ENCODE measurements at regions not wholly inside any gene's neighbourhood (a gene's known extent, or its start where the extent isn't known, plus 50 kb on each side); places are given as distances from the start of the nearest gene placed in this dataset.

DNA sequence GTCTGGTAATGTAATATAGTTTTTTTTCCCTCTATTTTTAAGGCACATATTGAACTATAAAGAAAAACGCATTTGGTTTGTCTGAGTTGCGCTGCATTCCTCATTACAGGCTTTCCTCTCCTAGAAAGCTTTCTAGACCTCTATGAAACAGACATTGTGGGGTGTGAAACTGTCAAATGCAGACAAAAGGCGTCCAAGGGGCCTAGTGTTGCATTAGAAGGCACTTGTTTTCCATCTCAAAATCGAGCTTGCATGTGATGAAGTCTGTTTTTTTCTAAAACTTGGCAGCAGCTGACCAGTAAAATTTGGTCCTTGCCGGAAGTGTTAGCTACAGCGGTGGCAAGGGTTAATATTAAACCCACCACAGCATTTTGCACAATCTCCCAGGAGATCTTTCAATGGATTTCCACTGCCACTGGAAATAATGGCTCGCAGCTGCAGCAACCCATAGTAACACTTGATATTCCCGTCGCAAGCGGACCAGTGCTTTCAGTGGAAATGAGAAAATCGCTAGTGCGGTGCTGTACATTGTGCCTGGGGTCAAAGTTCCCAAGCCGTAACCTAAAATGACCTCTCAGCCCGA is 602.6 kb downstream of the KCNJ2 start:
- TF ChIP-seq, protein P1, sequence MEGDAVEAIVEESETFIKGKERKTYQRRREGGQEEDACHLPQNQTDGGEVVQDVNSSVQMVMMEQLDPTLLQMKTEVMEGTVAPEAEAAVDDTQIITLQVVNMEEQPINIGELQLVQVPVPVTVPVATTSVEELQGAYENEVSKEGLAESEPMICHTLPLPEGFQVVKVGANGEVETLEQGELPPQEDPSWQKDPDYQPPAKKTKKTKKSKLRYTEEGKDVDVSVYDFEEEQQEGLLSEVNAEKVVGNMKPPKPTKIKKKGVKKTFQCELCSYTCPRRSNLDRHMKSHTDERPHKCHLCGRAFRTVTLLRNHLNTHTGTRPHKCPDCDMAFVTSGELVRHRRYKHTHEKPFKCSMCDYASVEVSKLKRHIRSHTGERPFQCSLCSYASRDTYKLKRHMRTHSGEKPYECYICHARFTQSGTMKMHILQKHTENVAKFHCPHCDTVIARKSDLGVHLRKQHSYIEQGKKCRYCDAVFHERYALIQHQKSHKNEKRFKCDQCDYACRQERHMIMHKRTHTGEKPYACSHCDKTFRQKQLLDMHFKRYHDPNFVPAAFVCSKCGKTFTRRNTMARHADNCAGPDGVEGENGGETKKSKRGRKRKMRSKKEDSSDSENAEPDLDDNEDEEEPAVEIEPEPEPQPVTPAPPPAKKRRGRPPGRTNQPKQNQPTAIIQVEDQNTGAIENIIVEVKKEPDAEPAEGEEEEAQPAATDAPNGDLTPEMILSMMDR (IDR thresholded peaks at IDR 0.05), result no peak
- TF ChIP-seq POLR2A (IDR thresholded peaks at IDR 0.05), result no peak

Data from Peyer's patch (tissue), 4 donors.